ENCODE measurements at regions not wholly inside any gene's neighbourhood (a gene's known extent, or its start where the extent isn't known, plus 50 kb on each side); places are given as distances from the start of the nearest gene placed in this dataset.

GRCh38 chr12:118746960-118747359, 234.4 kb upstream of the SRRM4 start:
- no peak for TF ChIP-seq DNMT1 (CRISPR knock-in tag; IDR thresholded peaks at IDR 0.05)
- TF ChIP-seq ZNF350 (CRISPR knock-in tag; IDR thresholded peaks at IDR 0.05; ENCODE audit: borderline replicate concordance, low read depth) = no peak
- TF ChIP-seq NFIC (IDR thresholded peaks at IDR 0.05; ENCODE audit: low read length) = no peak
- no peak for TF ChIP-seq ZMAT5 (CRISPR knock-in tag; IDR thresholded peaks at IDR 0.05; ENCODE audit: borderline replicate concordance, low read depth)
- no peak for TF ChIP-seq ZFP37 (CRISPR knock-in tag; IDR thresholded peaks at IDR 0.05; ENCODE audit: borderline replicate concordance)
